ENCODE measurements at regions not wholly inside any gene's neighbourhood (a gene's known extent, or its start where the extent isn't known, plus 50 kb on each side); places are given as distances from the start of the nearest gene placed in this dataset.
"Not testable (repeated sequence)": the region's sequence is repeated elsewhere in the genome, so short reads cannot be mapped to it uniquely, and the experiment has no call there.

- Histone ChIP-seq H3K4me3 (ENCODE audit: low read length in 2 of 2) (no peak overlapping the region), H3K27ac (ENCODE audit: low read length) (no peak overlapping the region), H3K4me1 (ENCODE audit: control insufficient read depth, insufficient read depth, low read length) (no peaks in the 10 kb centered on the region), H3K27me3 (ENCODE audit: control insufficient read depth in 1 of 2, insufficient read depth in 2 of 2, low read length in 2 of 2) (no peaks in the 10 kb centered on the region), H3K9ac (ENCODE audit: low read length in 2 of 2) (no peak overlapping the region), H3K36me3 (ENCODE audit: control insufficient read depth in 2 of 2, insufficient read depth in 2 of 2, low read length in 2 of 2) (no peaks in the 10 kb centered on the region), H3K9me3 (ENCODE audit: control insufficient read depth in 2 of 2, low read length in 2 of 2) (peaks cover 0 to 3% of the 10 kb centered on the region in 2 donors)
Measured at GRCh38 chr19:23558541-23558940, 128.5 kb downstream of the ZNF675 start.

- no peak overlapping the region for H3K9ac ChIP-seq (ENCODE audit: low read length in 2 of 2)
- no peaks in the 10 kb centered on the region for H3K27me3 ChIP-seq (ENCODE audit: control insufficient read depth in 1 of 2, insufficient read depth in 2 of 2, low read length in 2 of 2)
- H3K27ac ChIP-seq (ENCODE audit: low read length): no peak overlapping the region
- no peaks in the 10 kb centered on the region for H3K36me3 ChIP-seq (ENCODE audit: control insufficient read depth in 2 of 2, insufficient read depth in 2 of 2, low read length in 2 of 2)
- peaks cover 0 to 3% of the 10 kb centered on the region in 2 donors for H3K9me3 ChIP-seq (ENCODE audit: control insufficient read depth in 2 of 2, low read length in 2 of 2)
- H3K4me1 ChIP-seq (ENCODE audit: control insufficient read depth, insufficient read depth, low read length): no peaks in the 10 kb centered on the region
- no peak overlapping the region for H3K4me3 ChIP-seq (ENCODE audit: low read length in 2 of 2)
Measured at GRCh38 chr19:23557381-23557780, 129.6 kb downstream of the ZNF675 start.

GRCh38 chr19:23554548-23554947 is 132.5 kb downstream of the ZNF675 start:
- no peaks in the 10 kb centered on the region for H3K27me3 ChIP-seq (ENCODE audit: control insufficient read depth in 1 of 2, insufficient read depth in 2 of 2, low read length in 2 of 2)
- no peak overlapping the region for H3K4me3 ChIP-seq (ENCODE audit: low read length in 2 of 2)
- H3K9ac ChIP-seq (ENCODE audit: low read length in 2 of 2): no peak overlapping the region
- H3K36me3 ChIP-seq (ENCODE audit: control insufficient read depth in 2 of 2, insufficient read depth in 2 of 2, low read length in 2 of 2): no peaks in the 10 kb centered on the region
- no peaks in the 10 kb centered on the region for H3K4me1 ChIP-seq (ENCODE audit: control insufficient read depth, insufficient read depth, low read length)
- H3K27ac ChIP-seq (ENCODE audit: low read length): no peak overlapping the region
- no peaks in the 10 kb centered on the region for H3K9me3 ChIP-seq (ENCODE audit: control insufficient read depth in 2 of 2, low read length in 2 of 2)

- not testable (repeated sequence) for H3K4me3 ChIP-seq (ENCODE audit: low read length in 2 of 2); H3K9me3 ChIP-seq (ENCODE audit: control insufficient read depth in 2 of 2, low read length in 2 of 2); H3K9ac ChIP-seq (ENCODE audit: low read length in 2 of 2); H3K4me1 ChIP-seq (ENCODE audit: control insufficient read depth, insufficient read depth, low read length); H3K36me3 ChIP-seq (ENCODE audit: control insufficient read depth in 2 of 2, insufficient read depth in 2 of 2, low read length in 2 of 2); H3K27me3 ChIP-seq (ENCODE audit: control insufficient read depth in 1 of 2, insufficient read depth in 2 of 2, low read length in 2 of 2); H3K27ac ChIP-seq (ENCODE audit: low read length)
Measured at GRCh38 chr19:23550102-23550501, 136.9 kb downstream of the ZNF675 start.

- H3K4me1 ChIP-seq (ENCODE audit: control insufficient read depth, insufficient read depth, low read length): no peaks in the 10 kb centered on the region
- no peaks in the 10 kb centered on the region for H3K27me3 ChIP-seq (ENCODE audit: control insufficient read depth in 1 of 2, insufficient read depth in 2 of 2, low read length in 2 of 2)
- no peaks in the 10 kb centered on the region for H3K36me3 ChIP-seq (ENCODE audit: control insufficient read depth in 2 of 2, insufficient read depth in 2 of 2, low read length in 2 of 2)
- no peak overlapping the region for H3K4me3 ChIP-seq (ENCODE audit: low read length in 2 of 2)
- H3K27ac ChIP-seq (ENCODE audit: low read length): no peak overlapping the region
- no peaks in the 10 kb centered on the region for H3K9me3 ChIP-seq (ENCODE audit: control insufficient read depth in 2 of 2, low read length in 2 of 2)
- H3K9ac ChIP-seq (ENCODE audit: low read length in 2 of 2): no peak overlapping the region
Measured at GRCh38 chr19:23547816-23548430, 139.1 kb downstream of the ZNF675 start.

- Histone ChIP-seq H3K9me3 (ENCODE audit: control insufficient read depth in 2 of 2, low read length in 2 of 2) (no peaks in the 10 kb centered on the region), H3K4me3 (ENCODE audit: low read length in 2 of 2) (no peak overlapping the region), H3K9ac (ENCODE audit: low read length in 2 of 2) (no peak overlapping the region), H3K27me3 (ENCODE audit: control insufficient read depth in 1 of 2, insufficient read depth in 2 of 2, low read length in 2 of 2) (no peaks in the 10 kb centered on the region), H3K36me3 (ENCODE audit: control insufficient read depth in 2 of 2, insufficient read depth in 2 of 2, low read length in 2 of 2) (no peaks in the 10 kb centered on the region), H3K4me1 (ENCODE audit: control insufficient read depth, insufficient read depth, low read length) (no peaks in the 10 kb centered on the region), H3K27ac (ENCODE audit: low read length) (no peak overlapping the region)
Measured at GRCh38 chr19:23547156-23547555, 139.9 kb downstream of the ZNF675 start.

GRCh38 chr19:23543351-23543750 is 143.7 kb downstream of the ZNF675 start:
- Histone ChIP-seq H3K27ac (ENCODE audit: low read length) (no peak overlapping the region), H3K27me3 (ENCODE audit: control insufficient read depth in 1 of 2, insufficient read depth in 2 of 2, low read length in 2 of 2) (no peaks in the 10 kb centered on the region), H3K4me1 (ENCODE audit: control insufficient read depth, insufficient read depth, low read length) (no peaks in the 10 kb centered on the region), H3K9me3 (ENCODE audit: control insufficient read depth in 2 of 2, low read length in 2 of 2) (no peaks in the 10 kb centered on the region), H3K36me3 (ENCODE audit: control insufficient read depth in 2 of 2, insufficient read depth in 2 of 2, low read length in 2 of 2) (no peaks in the 10 kb centered on the region), H3K9ac (ENCODE audit: low read length in 2 of 2) (no peak overlapping the region), H3K4me3 (ENCODE audit: low read length in 2 of 2) (no peak overlapping the region)

- Histone ChIP-seq H3K9me3 (ENCODE audit: control insufficient read depth in 2 of 2, low read length in 2 of 2) (no peaks in the 10 kb centered on the region), H3K4me3 (ENCODE audit: low read length in 2 of 2) (no peak overlapping the region), H3K27ac (ENCODE audit: low read length) (no peak overlapping the region), H3K9ac (ENCODE audit: low read length in 2 of 2) (no peak overlapping the region), H3K4me1 (ENCODE audit: control insufficient read depth, insufficient read depth, low read length) (no peaks in the 10 kb centered on the region), H3K27me3 (ENCODE audit: control insufficient read depth in 1 of 2, insufficient read depth in 2 of 2, low read length in 2 of 2) (no peaks in the 10 kb centered on the region), H3K36me3 (ENCODE audit: control insufficient read depth in 2 of 2, insufficient read depth in 2 of 2, low read length in 2 of 2) (no peaks in the 10 kb centered on the region)
Measured at GRCh38 chr19:23542562-23542961, 144.4 kb downstream of the ZNF675 start.

GRCh38 chr19:23541991-23542390 is 145.0 kb downstream of the ZNF675 start:
- H3K36me3 ChIP-seq (ENCODE audit: control insufficient read depth in 2 of 2, insufficient read depth in 2 of 2, low read length in 2 of 2): no peaks in the 10 kb centered on the region
- no peak overlapping the region for H3K4me3 ChIP-seq (ENCODE audit: low read length in 2 of 2)
- no peaks in the 10 kb centered on the region for H3K4me1 ChIP-seq (ENCODE audit: control insufficient read depth, insufficient read depth, low read length)
- no peak overlapping the region for H3K9ac ChIP-seq (ENCODE audit: low read length in 2 of 2)
- H3K27ac ChIP-seq (ENCODE audit: low read length): no peak overlapping the region
- H3K9me3 ChIP-seq (ENCODE audit: control insufficient read depth in 2 of 2, low read length in 2 of 2): no peaks in the 10 kb centered on the region
- H3K27me3 ChIP-seq (ENCODE audit: control insufficient read depth in 1 of 2, insufficient read depth in 2 of 2, low read length in 2 of 2): no peaks in the 10 kb centered on the region

GRCh38 chr19:23540180-23540579 is 144.9 kb upstream of the ZNF91 start:
- not testable (repeated sequence) for H3K36me3 ChIP-seq (ENCODE audit: control insufficient read depth in 2 of 2, insufficient read depth in 2 of 2, low read length in 2 of 2); H3K27me3 ChIP-seq (ENCODE audit: control insufficient read depth in 1 of 2, insufficient read depth in 2 of 2, low read length in 2 of 2); H3K4me1 ChIP-seq (ENCODE audit: control insufficient read depth, insufficient read depth, low read length); H3K9me3 ChIP-seq (ENCODE audit: control insufficient read depth in 2 of 2, low read length in 2 of 2); H3K9ac ChIP-seq (ENCODE audit: low read length in 2 of 2); H3K4me3 ChIP-seq (ENCODE audit: low read length in 2 of 2); H3K27ac ChIP-seq (ENCODE audit: low read length)

GRCh38 chr19:23539499-23539898 is 144.2 kb upstream of the ZNF91 start:
- no peaks in the 10 kb centered on the region for H3K4me1 ChIP-seq (ENCODE audit: control insufficient read depth, insufficient read depth, low read length)
- H3K9ac ChIP-seq (ENCODE audit: low read length in 2 of 2): no peak overlapping the region
- H3K27me3 ChIP-seq (ENCODE audit: control insufficient read depth in 1 of 2, insufficient read depth in 2 of 2, low read length in 2 of 2): no peaks in the 10 kb centered on the region
- no peak overlapping the region for H3K27ac ChIP-seq (ENCODE audit: low read length)
- H3K4me3 ChIP-seq (ENCODE audit: low read length in 2 of 2): no peak overlapping the region
- no peaks in the 10 kb centered on the region for H3K9me3 ChIP-seq (ENCODE audit: control insufficient read depth in 2 of 2, low read length in 2 of 2)
- no peaks in the 10 kb centered on the region for H3K36me3 ChIP-seq (ENCODE audit: control insufficient read depth in 2 of 2, insufficient read depth in 2 of 2, low read length in 2 of 2)

Data from stomach smooth muscle (tissue), 2 donors.